DND-41 (cell line): ENCODE measurements at regions not wholly inside any gene's neighbourhood (a gene's known extent, or its start where the extent isn't known, plus 50 kb on each side); places are given as distances from the start of the nearest gene placed in this dataset.

ENCODE experiments used
- EZH2 ChIP-seq: IDR thresholded peaks from 3 replicates; pipeline ENCODE4 v1.6.1; 2012; ENCODE audit warnings: borderline replicate concordance, low read depth, mild to moderate bottlenecking, moderate library complexity, low read length, inconsistent platforms; ENCODE audit not compliant: severe bottlenecking
- TF ChIP-seq, protein P1 (sequence below): IDR thresholded peaks from 2 replicates; pipeline ENCODE4 v1.5.1; 2012; ENCODE audit warnings: borderline replicate concordance, low read length, moderate library complexity, mild to moderate bottlenecking; ENCODE audit not compliant: poor library complexity, severe bottlenecking; ENCODE audit errors: extremely low read depth

GRCh38 chr6:164982389-164982788 is 327.0 kb downstream of the C6orf118 start:
- TF ChIP-seq, protein P1, sequence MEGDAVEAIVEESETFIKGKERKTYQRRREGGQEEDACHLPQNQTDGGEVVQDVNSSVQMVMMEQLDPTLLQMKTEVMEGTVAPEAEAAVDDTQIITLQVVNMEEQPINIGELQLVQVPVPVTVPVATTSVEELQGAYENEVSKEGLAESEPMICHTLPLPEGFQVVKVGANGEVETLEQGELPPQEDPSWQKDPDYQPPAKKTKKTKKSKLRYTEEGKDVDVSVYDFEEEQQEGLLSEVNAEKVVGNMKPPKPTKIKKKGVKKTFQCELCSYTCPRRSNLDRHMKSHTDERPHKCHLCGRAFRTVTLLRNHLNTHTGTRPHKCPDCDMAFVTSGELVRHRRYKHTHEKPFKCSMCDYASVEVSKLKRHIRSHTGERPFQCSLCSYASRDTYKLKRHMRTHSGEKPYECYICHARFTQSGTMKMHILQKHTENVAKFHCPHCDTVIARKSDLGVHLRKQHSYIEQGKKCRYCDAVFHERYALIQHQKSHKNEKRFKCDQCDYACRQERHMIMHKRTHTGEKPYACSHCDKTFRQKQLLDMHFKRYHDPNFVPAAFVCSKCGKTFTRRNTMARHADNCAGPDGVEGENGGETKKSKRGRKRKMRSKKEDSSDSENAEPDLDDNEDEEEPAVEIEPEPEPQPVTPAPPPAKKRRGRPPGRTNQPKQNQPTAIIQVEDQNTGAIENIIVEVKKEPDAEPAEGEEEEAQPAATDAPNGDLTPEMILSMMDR: no peak
- no peak for TF ChIP-seq EZH2
